ENCODE measurements at regions not wholly inside any gene's neighbourhood (a gene's known extent, or its start where the extent isn't known, plus 50 kb on each side); places are given as distances from the start of the nearest gene placed in this dataset.

GRCh38 chr11:27773884-27774283 is 73.6 kb upstream of the BDNF start:
- Histone ChIP-seq H3K27ac (ENCODE audit: low read depth in 1 of 2, low read length in 2 of 2) (no peak overlapping the region), H3K9ac (ENCODE audit: low read depth in 1 of 2, low read length in 2 of 2) (no peak overlapping the region), H3K9me3 (ENCODE audit: control insufficient read depth in 4 of 4, low read length in 3 of 4) (no peaks in the 10 kb centered on the region), H3K4me3 (ENCODE audit: low read depth in 1 of 3, low read length in 3 of 3) (no peak overlapping the region), H3K27me3 (ENCODE audit: control insufficient read depth in 4 of 4, insufficient read depth in 4 of 4, low read length in 3 of 4) (peaks cover 0 to 6% (median 0%) of the 10 kb centered on the region in 4 donors), H3K4me1 (ENCODE audit: control insufficient read depth in 4 of 4, insufficient read depth in 4 of 4, low read length in 3 of 4) (no peaks in the 10 kb centered on the region), H3K36me3 (ENCODE audit: control insufficient read depth in 4 of 4, insufficient read depth in 3 of 4, low read depth in 1 of 4, low read length in 3 of 4) (no peaks in the 10 kb centered on the region)
- WGBS, result 63% methylated on average over 1 of the region's 1 CpG
- TF ChIP-seq RAD21 (IDR thresholded peaks at IDR 0.05), result no peak
- TF ChIP-seq JUND (IDR thresholded peaks at IDR 0.05), result no peak
- DNase-seq (ENCODE audit: low spot score), result no peak

- Histone ChIP-seq H3K36me3 (ENCODE audit: control insufficient read depth in 4 of 4, insufficient read depth in 3 of 4, low read depth in 1 of 4, low read length in 3 of 4) (no peaks in the 10 kb centered on the region), H3K27me3 (ENCODE audit: control insufficient read depth in 4 of 4, insufficient read depth in 4 of 4, low read length in 3 of 4) (peaks cover 0 to 6% (median 0%) of the 10 kb centered on the region in 4 donors), H3K4me3 (ENCODE audit: low read depth in 1 of 3, low read length in 3 of 3) (no peak overlapping the region), H3K9me3 (ENCODE audit: control insufficient read depth in 4 of 4, low read length in 3 of 4) (no peaks in the 10 kb centered on the region), H3K9ac (ENCODE audit: low read depth in 1 of 2, low read length in 2 of 2) (no peak overlapping the region), H3K4me1 (ENCODE audit: control insufficient read depth in 4 of 4, insufficient read depth in 4 of 4, low read length in 3 of 4) (no peaks in the 10 kb centered on the region), H3K27ac (ENCODE audit: low read depth in 1 of 2, low read length in 2 of 2) (no peak overlapping the region)
- no peak for DNase-seq (ENCODE audit: low spot score)
- TF ChIP-seq EGR1 (IDR thresholded peaks at IDR 0.05; ENCODE audit: low read depth in 2 of 2), result no peak
- TF ChIP-seq RXRA (IDR thresholded peaks at IDR 0.05), result no peak
- no peak for TF ChIP-seq TAF1 (conservative IDR thresholded peaks at IDR 0.05)
- no peak for TF ChIP-seq MAX (IDR thresholded peaks at IDR 0.05)
- TF ChIP-seq ATF3 (IDR thresholded peaks at IDR 0.05), result no peak
- TF ChIP-seq RAD21 (IDR thresholded peaks at IDR 0.05), result no peak
- TF ChIP-seq YY1 (IDR thresholded peaks at IDR 0.05), result no peak
- no peak for TF ChIP-seq FOXA2 (IDR thresholded peaks at IDR 0.05)
- no peak for TF ChIP-seq REST (IDR thresholded peaks at IDR 0.05)
- TF ChIP-seq HNF4A (conservative IDR thresholded peaks at IDR 0.05), result no peak
- TF ChIP-seq JUND (IDR thresholded peaks at IDR 0.05), result no peak
- no peak for TF ChIP-seq HNF4G (IDR thresholded peaks at IDR 0.05)
- TF ChIP-seq GABPA (IDR thresholded peaks at IDR 0.05 in 1 of 2, conservative IDR thresholded peaks at IDR 0.05 in 1 of 2), result no peak
- no peak for TF ChIP-seq SP1 (IDR thresholded peaks at IDR 0.05)
- TF ChIP-seq NR2F2 (IDR thresholded peaks at IDR 0.05), result no peak
- no peak for TF ChIP-seq FOXA1 (IDR thresholded peaks at IDR 0.05)
Observed at GRCh38 chr11:27771516-27771915, 71.3 kb upstream of the BDNF start.

GRCh38 chr11:27770576-27770975 is 70.3 kb upstream of the BDNF start:
- Histone ChIP-seq H3K36me3 (ENCODE audit: control insufficient read depth in 4 of 4, insufficient read depth in 3 of 4, low read depth in 1 of 4, low read length in 3 of 4) (no peaks in the 10 kb centered on the region), H3K9me3 (ENCODE audit: control insufficient read depth in 4 of 4, low read length in 3 of 4) (no peaks in the 10 kb centered on the region), H3K4me3 (ENCODE audit: low read depth in 1 of 3, low read length in 3 of 3) (no peak overlapping the region), H3K4me1 (ENCODE audit: control insufficient read depth in 4 of 4, insufficient read depth in 4 of 4, low read length in 3 of 4) (no peaks in the 10 kb centered on the region), H3K27me3 (ENCODE audit: control insufficient read depth in 4 of 4, insufficient read depth in 4 of 4, low read length in 3 of 4) (peaks cover 0 to 6% (median 0%) of the 10 kb centered on the region in 4 donors), H3K27ac (ENCODE audit: low read depth in 1 of 2, low read length in 2 of 2) (no peak overlapping the region), H3K9ac (ENCODE audit: low read depth in 1 of 2, low read length in 2 of 2) (no peak overlapping the region)
- DNase-seq (ENCODE audit: low spot score), result no peak
- TF ChIP-seq NR2F2 (IDR thresholded peaks at IDR 0.05), result no peak
- TF ChIP-seq RXRA (IDR thresholded peaks at IDR 0.05), result no peak
- TF ChIP-seq YY1 (IDR thresholded peaks at IDR 0.05), result no peak
- no peak for TF ChIP-seq EGR1 (IDR thresholded peaks at IDR 0.05; ENCODE audit: low read depth in 2 of 2)
- TF ChIP-seq SP1 (IDR thresholded peaks at IDR 0.05), result no peak
- TF ChIP-seq HNF4G (IDR thresholded peaks at IDR 0.05), result no peak
- no peak for TF ChIP-seq CTCF (IDR thresholded peaks at IDR 0.05; ENCODE audit: low read depth, low read length, missing input control)
- TF ChIP-seq FOXA2 (IDR thresholded peaks at IDR 0.05), result no peak
- TF ChIP-seq GABPA (IDR thresholded peaks at IDR 0.05 in 1 of 2, conservative IDR thresholded peaks at IDR 0.05 in 1 of 2), result no peak
- no peak for TF ChIP-seq FOXA1 (IDR thresholded peaks at IDR 0.05)
- no peak for TF ChIP-seq TAF1 (conservative IDR thresholded peaks at IDR 0.05)
- TF ChIP-seq HNF4A (conservative IDR thresholded peaks at IDR 0.05), result no peak
- no peak for TF ChIP-seq ATF3 (IDR thresholded peaks at IDR 0.05)
- no peak for TF ChIP-seq ZBTB33 (IDR thresholded peaks at IDR 0.05)
- TF ChIP-seq MAX (IDR thresholded peaks at IDR 0.05), result no peak
- no peak for TF ChIP-seq JUND (IDR thresholded peaks at IDR 0.05)
- 76% methylated on average over 4 of the region's 4 CpGs for WGBS

All from liver (tissue), 8 donors.